ENCODE measurements at regions not wholly inside any gene's neighbourhood (a gene's known extent, or its start where the extent isn't known, plus 50 kb on each side); places are given as distances from the start of the nearest gene placed in this dataset.
A peak's percentile ranks its signal among the peaks of the same experiment; 100 is the strongest.

DNA sequence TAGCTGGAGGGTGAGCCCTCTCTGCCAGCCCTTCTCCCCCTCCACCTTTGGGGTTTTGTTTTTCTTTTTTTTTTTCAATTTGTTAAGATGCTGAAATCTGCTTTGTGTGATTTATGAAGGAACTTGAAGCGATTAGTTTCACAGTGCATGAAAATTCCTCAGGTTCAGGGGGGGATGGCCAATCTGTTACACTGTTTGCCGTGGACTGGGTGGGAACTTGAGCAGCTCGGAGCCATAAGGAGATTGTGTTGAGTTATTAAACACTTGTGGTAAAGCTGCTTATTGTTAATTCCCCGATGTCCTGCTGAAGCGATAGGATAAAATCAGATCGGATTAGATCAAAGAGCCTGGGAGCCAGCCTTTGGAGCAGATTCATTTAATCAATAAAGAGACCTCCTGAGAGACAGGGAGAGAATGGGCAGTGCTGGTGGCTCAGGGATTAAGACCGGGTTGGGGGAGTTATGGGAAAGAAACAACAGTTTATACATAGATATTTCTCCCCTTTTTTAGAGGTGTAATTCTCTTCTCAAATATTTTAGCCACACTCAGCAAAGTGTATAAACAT, 105.8 kb upstream of the SPATA31D4 start:
- TF ChIP-seq, protein P1, sequence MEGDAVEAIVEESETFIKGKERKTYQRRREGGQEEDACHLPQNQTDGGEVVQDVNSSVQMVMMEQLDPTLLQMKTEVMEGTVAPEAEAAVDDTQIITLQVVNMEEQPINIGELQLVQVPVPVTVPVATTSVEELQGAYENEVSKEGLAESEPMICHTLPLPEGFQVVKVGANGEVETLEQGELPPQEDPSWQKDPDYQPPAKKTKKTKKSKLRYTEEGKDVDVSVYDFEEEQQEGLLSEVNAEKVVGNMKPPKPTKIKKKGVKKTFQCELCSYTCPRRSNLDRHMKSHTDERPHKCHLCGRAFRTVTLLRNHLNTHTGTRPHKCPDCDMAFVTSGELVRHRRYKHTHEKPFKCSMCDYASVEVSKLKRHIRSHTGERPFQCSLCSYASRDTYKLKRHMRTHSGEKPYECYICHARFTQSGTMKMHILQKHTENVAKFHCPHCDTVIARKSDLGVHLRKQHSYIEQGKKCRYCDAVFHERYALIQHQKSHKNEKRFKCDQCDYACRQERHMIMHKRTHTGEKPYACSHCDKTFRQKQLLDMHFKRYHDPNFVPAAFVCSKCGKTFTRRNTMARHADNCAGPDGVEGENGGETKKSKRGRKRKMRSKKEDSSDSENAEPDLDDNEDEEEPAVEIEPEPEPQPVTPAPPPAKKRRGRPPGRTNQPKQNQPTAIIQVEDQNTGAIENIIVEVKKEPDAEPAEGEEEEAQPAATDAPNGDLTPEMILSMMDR (IDR thresholded peaks at IDR 0.05; ENCODE audit: borderline replicate concordance, extremely low read depth, insufficient read depth), result no peak
- intact Hi-C loops (cut with DNase I), result no loop called here
- no peak overlapping the region for H3K4me3 ChIP-seq (ENCODE audit: low read length in 3 of 3)
- H3K36me3 ChIP-seq (ENCODE audit: control insufficient read depth in 2 of 3, insufficient read depth in 3 of 3, low read length in 3 of 3), result no peaks in the 10 kb centered on the region
- H3K27me3 ChIP-seq (ENCODE audit: control insufficient read depth, insufficient read depth, low read length), result no peaks in the 10 kb centered on the region
- H3K9ac ChIP-seq (ENCODE audit: low read length in 3 of 3), result no peak overlapping the region
- DNase-seq (peak in 4 of 5 donors; percentile 56 to 87 (median 72)), FAIRE-seq (no peak)
- no peak overlapping the region for H3K27ac ChIP-seq (ENCODE audit: low read depth in 2 of 2, low read length in 2 of 2)
- H3K9me3 ChIP-seq (ENCODE audit: control insufficient read depth in 2 of 3, insufficient read depth in 1 of 3, low read length in 3 of 3), result no peaks in the 10 kb centered on the region
- no peaks in the 10 kb centered on the region for H3K4me1 ChIP-seq (ENCODE audit: control insufficient read depth in 2 of 3, insufficient read depth in 2 of 3, low read depth in 1 of 3, low read length in 3 of 3)

DNA sequence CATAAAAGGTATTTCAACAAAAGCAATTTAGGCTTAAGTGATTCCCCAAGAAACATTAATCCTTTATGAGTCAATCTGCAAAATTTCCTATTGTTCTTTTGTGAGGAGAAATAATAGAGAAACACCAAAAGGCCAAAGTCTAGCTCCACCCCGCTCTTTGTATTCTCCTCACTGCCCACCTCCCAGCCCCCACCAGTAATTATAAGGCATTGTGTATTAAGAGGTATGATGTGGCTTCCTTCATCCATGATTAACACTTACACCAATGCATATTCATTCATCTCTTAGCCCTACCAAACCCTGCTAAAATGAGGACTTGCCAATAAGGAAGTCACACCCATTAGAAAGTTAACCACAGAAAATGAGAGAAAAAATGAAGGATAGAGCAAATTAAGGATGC, 105.3 kb upstream of the SPATA31D4 start:
- H3K4me3 ChIP-seq (ENCODE audit: low read length in 3 of 3), result no peak overlapping the region
- H3K4me1 ChIP-seq (ENCODE audit: control insufficient read depth in 2 of 3, insufficient read depth in 2 of 3, low read depth in 1 of 3, low read length in 3 of 3), result no peaks in the 10 kb centered on the region
- H3K27me3 ChIP-seq (ENCODE audit: control insufficient read depth, insufficient read depth, low read length), result no peaks in the 10 kb centered on the region
- no peak for DNase-seq
- TF ChIP-seq, protein P1 (IDR thresholded peaks at IDR 0.05; ENCODE audit: borderline replicate concordance, extremely low read depth, insufficient read depth), result no peak
- H3K9me3 ChIP-seq (ENCODE audit: control insufficient read depth in 2 of 3, insufficient read depth in 1 of 3, low read length in 3 of 3), result no peaks in the 10 kb centered on the region
- intact Hi-C loops (cut with DNase I), result no loop called here
- no peak overlapping the region for H3K27ac ChIP-seq (ENCODE audit: low read depth in 2 of 2, low read length in 2 of 2)
- H3K36me3 ChIP-seq (ENCODE audit: control insufficient read depth in 2 of 3, insufficient read depth in 3 of 3, low read length in 3 of 3), result no peaks in the 10 kb centered on the region
- no peak overlapping the region for H3K9ac ChIP-seq (ENCODE audit: low read length in 3 of 3)
- FAIRE-seq, result no peak

DNA sequence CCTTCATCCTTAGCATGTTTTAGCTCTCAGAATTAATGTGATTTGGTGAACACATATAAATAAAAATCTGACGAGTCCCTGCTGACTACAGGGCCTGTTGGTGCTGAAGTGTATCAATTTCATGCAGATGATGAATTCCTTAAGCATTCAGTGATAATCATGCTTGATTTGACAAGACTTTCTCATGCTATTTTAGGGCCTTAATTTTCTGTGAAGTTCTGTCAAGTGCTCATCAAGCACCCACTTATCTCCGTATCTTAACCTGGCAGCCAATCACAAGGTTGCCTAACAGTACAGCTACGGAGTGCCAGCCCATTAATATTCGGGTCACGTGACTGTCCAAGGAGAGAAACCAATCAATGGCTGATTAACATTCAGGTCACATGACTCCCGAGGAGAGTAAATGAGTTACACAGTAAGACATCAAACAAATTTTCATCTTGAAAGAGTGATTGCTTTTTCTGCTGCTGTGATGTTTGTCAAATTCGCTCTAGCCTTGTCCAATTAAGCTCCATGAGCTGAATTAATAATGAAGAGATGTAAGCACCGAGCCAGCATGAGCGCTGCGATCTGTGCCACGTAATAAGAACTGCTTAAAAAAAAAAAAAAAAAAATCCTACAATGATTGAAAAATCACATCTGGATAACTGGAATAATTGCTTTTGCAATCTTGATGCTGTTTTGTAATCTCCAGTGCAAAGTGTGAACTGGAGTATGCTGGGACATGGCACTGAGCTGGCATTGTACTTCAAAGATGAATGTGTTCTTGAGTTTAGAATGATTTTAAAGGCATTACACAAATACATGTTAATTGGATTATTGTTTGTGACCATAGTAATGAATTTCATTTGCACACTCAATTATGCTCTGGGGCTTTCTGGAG, 104.3 kb upstream of the SPATA31D4 start:
- Histone ChIP-seq H3K36me3 (ENCODE audit: control insufficient read depth in 2 of 3, insufficient read depth in 3 of 3, low read length in 3 of 3) (no peaks in the 10 kb centered on the region), H3K4me1 (ENCODE audit: control insufficient read depth in 2 of 3, insufficient read depth in 2 of 3, low read depth in 1 of 3, low read length in 3 of 3) (no peaks in the 10 kb centered on the region), H3K9ac (ENCODE audit: low read length in 3 of 3) (no peak overlapping the region), H3K27me3 (ENCODE audit: control insufficient read depth, insufficient read depth, low read length) (no peaks in the 10 kb centered on the region), H3K9me3 (ENCODE audit: control insufficient read depth in 2 of 3, insufficient read depth in 1 of 3, low read length in 3 of 3) (no peaks in the 10 kb centered on the region), H3K4me3 (ENCODE audit: low read length in 3 of 3) (no peak overlapping the region), H3K27ac (ENCODE audit: low read depth in 2 of 2, low read length in 2 of 2) (no peak overlapping the region)
- TF ChIP-seq, protein P1 (IDR thresholded peaks at IDR 0.05; ENCODE audit: borderline replicate concordance, extremely low read depth, insufficient read depth), result no peak
- intact Hi-C loops (cut with DNase I), result no loop called here
- DNase-seq (no peak), FAIRE-seq (no peak)
